ENCODE measurements at regions not wholly inside any gene's neighbourhood (a gene's known extent, or its start where the extent isn't known, plus 50 kb on each side); places are given as distances from the start of the nearest gene placed in this dataset.

- H3K27me3 ChIP-seq: no peaks in the 10 kb centered on the region
- intact Hi-C loops (cut with DNase I): no loop called here
- no peak for TF ChIP-seq POLR2A (IDR thresholded peaks at IDR 0.05)
- TF ChIP-seq CTCF (IDR thresholded peaks at IDR 0.05): no peak
- no peaks in the 10 kb centered on the region for H3K36me3 ChIP-seq (replicated peaks in 1 of 2; ENCODE audit: insufficient read depth in 1 of 2, low read depth in 2 of 2)
- DNase-seq (no peak), ATAC-seq (no peak)
- H3K4me3 ChIP-seq: no peak overlapping the region
- no peaks in the 10 kb centered on the region for H3K4me1 ChIP-seq
- WGBS, 2 donors: 40 to 57% methylated on average over 3 of the region's 3 CpGs
- H3K27ac ChIP-seq: no peak overlapping the region
- H3K9me3 ChIP-seq: no peaks in the 10 kb centered on the region
Measured at GRCh38 chr1:188243456-188243855, 1414.7 kb downstream of the PLA2G4A start.

- intact Hi-C loops (cut with DNase I): no loop called here
- no peak overlapping the region for H3K27ac ChIP-seq
- WGBS, 2 donors: 47 to 59% methylated on average over 1 of the region's 1 CpG
Measured at GRCh38 chr1:188244681-188245080, 1415.9 kb downstream of the PLA2G4A start.

DNA sequence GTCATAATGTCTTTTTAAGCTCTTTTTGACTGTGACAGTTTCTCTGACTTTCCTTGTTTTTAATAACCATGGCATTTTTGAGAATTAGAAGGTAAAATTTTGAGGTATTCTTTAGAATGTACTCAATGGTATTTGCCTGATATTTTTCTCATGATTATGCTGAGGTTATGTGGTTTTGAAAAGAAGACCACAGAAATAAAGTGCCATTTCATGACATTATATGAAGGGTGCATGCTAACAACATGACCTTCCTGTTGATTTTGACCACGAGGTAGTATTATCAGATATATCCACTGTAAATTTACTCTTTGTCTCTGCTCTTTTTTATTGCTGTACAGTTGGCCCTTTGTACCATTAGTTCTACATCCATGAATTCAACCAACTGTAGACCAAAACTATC is 1418.5 kb downstream of the PLA2G4A start:
- Histone ChIP-seq H3K4me1 (no peaks in the 10 kb centered on the region), H3K4me3 (no peak overlapping the region), H3K27ac (no peak overlapping the region), H3K36me3 (replicated peaks in 1 of 2; ENCODE audit: insufficient read depth in 1 of 2, low read depth in 2 of 2) (no peaks in the 10 kb centered on the region), H3K27me3 (no peaks in the 10 kb centered on the region), H3K9me3 (no peaks in the 10 kb centered on the region)
- ATAC-seq (no peak), DNase-seq (no peak)
- intact Hi-C loops (cut with DNase I): no loop called here
- WGBS, 2 donors: 13 to 20% methylated on average over 1 of the region's 1 CpG
- TF ChIP-seq POLR2A (IDR thresholded peaks at IDR 0.05) (no peak), CTCF (IDR thresholded peaks at IDR 0.05) (no peak)

More at GRCh38 chr1:188244681-188245080, 1415.9 kb downstream of the PLA2G4A start:
- DNase-seq: no peak
- Histone ChIP-seq H3K4me3 (no peak overlapping the region), H3K9me3 (no peaks in the 10 kb centered on the region), H3K36me3 (replicated peaks in 1 of 2; ENCODE audit: insufficient read depth in 1 of 2, low read depth in 2 of 2) (no peaks in the 10 kb centered on the region), H3K27me3 (no peaks in the 10 kb centered on the region), H3K4me1 (no peaks in the 10 kb centered on the region)
- no peak for ATAC-seq
- no peak for TF ChIP-seq CTCF (IDR thresholded peaks at IDR 0.05)
- TF ChIP-seq POLR2A (IDR thresholded peaks at IDR 0.05): no peak

GRCh38 chr1:188249811-188250210 is 1421.1 kb downstream of the PLA2G4A start:
- Histone ChIP-seq H3K27me3 (no peaks in the 10 kb centered on the region), H3K36me3 (replicated peaks in 1 of 2; ENCODE audit: insufficient read depth in 1 of 2, low read depth in 2 of 2) (no peaks in the 10 kb centered on the region), H3K9me3 (no peaks in the 10 kb centered on the region), H3K4me1 (no peaks in the 10 kb centered on the region), H3K27ac (no peak overlapping the region), H3K4me3 (no peak overlapping the region)
- intact Hi-C loops (cut with DNase I): no loop called here
- TF ChIP-seq CTCF (IDR thresholded peaks at IDR 0.05) (no peak), POLR2A (IDR thresholded peaks at IDR 0.05) (no peak)
- ATAC-seq: no peak
- no peak for DNase-seq
- whole genome bisulfite sequencing, 2 donors: 44 to 59% methylated on average over 2 of the region's 2 CpGs

DNA sequence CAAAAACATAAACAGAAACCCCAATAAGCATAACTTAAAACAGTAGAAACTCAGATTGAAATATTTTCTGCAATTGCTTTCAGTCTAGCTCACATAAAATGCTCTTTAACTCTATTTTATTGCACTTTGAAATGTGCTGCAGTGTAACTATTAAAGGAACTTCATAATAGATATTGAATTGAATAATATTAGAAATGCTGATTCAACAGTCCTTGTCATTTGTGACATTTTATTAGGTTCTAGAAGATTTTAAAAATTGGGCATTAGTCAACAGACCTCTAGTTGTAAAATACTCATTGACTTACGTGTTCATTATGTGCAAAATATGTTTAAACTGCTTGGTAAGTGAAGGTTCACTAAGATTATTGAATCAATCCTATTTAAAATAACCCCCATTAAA is 1422.3 kb downstream of the PLA2G4A start:
- Histone ChIP-seq H3K27me3 (no peaks in the 10 kb centered on the region), H3K4me1 (no peaks in the 10 kb centered on the region), H3K9me3 (no peaks in the 10 kb centered on the region), H3K36me3 (replicated peaks in 1 of 2; ENCODE audit: insufficient read depth in 1 of 2, low read depth in 2 of 2) (no peaks in the 10 kb centered on the region), H3K4me3 (no peak overlapping the region), H3K27ac (no peak overlapping the region)
- 60 to 77% methylated on average over 1 of the region's 1 CpG for WGBS, 2 donors
- no peak for ATAC-seq
- TF ChIP-seq POLR2A (IDR thresholded peaks at IDR 0.05) (no peak), CTCF (IDR thresholded peaks at IDR 0.05) (no peak)
- no peak for DNase-seq
- intact Hi-C loops (cut with DNase I): no loop called here

All from body of pancreas (tissue), 4 donors.